ENCODE measurements at regions not wholly inside any gene's neighbourhood (a gene's known extent, or its start where the extent isn't known, plus 50 kb on each side); places are given as distances from the start of the nearest gene placed in this dataset.

DNA sequence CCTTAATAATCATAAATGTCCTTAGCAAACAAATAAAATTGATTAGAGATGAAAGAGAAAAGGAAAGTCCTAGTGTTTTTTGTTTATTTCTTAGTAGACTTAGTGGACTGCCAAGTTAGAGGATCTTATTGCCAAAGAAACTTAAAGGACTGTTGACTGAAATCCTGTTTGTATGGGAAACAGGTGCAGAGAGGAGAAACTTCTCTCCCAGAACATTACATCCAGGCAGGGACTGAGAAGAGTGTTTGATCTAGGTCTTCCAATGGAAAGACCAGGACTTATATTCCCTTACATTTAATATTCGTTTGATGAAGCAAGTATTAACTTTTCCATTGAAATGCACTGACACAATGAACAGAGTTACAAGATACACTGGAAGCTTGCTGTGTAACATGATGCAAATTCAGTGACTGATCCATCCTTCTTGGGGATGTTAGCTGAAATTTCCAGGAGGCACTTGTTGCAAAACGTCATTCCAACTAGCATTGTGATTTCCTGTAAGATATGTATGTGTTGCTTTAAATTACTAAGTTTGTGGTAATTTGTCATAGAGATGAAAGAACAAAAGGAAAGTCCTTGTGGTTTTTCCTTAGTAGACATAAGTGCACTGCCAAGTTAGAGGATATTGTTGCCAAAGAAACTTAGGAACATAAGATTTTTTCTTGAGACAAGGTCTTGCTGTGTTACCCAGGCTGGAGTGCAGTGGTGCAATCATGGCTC is 505.6 kb downstream of the STIM2 start:
- TF ChIP-seq CTCF (IDR thresholded peaks at IDR 0.05) (no peak), POLR2A (IDR thresholded peaks at IDR 0.05) (no peak)
